Kasumi-1 (cell line): ENCODE measurements at regions not wholly inside any gene's neighbourhood (a gene's known extent, or its start where the extent isn't known, plus 50 kb on each side); places are given as distances from the start of the nearest gene placed in this dataset.
"Not testable (repeated sequence)": the region's sequence is repeated elsewhere in the genome, so short reads cannot be mapped to it uniquely, and the experiment has no call there.

Experiments used
- DNase-seq, 2 experiments: peaks; one replicate each; lab custom pipeline; 2025; lab: John Stamatoyannopoulos, UW

DNA sequence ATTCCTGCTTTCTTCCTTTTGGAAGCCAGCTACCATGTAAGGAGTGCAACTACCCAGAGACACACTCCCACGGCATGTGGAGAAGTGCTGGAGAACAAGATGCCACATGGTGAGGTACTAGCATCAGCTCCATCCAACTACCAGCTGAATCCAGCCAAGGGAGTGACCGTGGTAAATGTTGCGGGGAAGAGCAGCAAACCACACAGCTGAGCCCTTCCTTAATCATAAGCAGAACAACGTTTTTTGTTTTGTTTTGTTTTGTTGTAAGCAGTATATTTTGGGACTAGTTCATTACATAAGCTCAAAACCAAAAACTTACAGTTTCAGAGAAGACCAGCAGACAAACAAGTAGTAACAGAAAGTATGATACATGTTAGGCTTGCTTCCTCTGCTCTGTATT lies 212.6 kb upstream of the ATP10A start:
- no peak for DNase-seq

DNA sequence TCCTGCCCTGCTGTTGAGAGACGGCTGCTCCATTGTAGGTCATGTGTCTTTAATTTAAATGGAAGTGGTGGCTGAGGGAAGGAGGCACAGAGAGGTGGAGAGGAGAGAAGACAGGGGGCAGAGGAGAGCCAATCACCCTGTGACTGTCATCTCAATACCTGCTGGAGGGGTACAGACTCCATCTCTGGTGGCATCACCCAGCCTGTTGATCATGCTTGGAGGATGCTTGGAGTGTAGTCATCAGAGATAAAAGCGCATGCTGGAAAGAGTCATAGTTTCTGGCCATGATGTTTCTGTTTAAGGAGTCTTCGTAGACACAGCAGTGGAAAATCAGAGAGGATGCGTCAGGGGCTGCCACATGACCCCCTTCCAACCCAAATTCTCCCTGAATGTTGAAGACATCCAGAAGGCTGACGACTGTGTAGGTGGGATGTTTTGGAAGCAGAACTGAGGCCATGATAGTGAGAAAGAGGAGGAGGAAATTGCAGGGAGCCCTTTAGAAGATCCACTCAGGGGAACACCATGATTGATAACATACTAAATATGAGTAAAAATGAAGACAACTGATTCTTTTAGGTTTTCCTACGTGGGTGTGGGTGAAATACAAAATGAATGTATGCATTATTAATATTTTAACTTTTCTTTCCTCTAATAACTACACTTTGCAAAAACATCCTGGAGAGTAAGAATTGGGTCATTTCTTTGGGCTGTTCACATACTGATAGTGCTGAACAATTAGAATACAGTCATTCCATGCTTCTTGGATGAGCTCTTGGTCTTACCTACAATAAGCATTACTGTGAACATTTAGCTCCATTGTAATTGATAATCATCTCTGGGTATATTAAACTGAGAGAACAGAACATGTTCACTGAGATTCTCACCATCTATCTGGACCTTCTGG lies 210.6 kb upstream of the ATP10A start:
- no peak for DNase-seq

DNA sequence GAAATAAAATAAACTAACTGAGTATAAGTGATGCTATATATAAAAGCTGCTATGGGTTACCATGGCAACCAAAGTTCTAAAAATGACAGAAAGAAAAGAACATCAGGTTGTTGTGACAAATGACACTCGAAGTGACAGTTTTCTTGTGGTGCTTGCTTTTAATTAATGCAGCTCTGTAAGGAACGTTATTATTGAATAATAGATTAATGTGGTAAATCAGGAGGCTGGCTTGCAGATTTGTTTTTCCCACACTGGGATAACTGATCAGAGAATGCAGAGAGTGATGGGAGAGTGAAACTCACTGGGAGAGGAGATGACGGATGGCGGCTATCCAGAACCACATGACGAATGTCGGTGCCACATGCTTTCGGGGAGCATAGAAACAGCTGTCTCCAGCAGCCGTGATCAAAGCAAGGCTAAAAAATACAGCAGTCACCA lies 207.0 kb upstream of the ATP10A start:
- no peak for DNase-seq

DNA sequence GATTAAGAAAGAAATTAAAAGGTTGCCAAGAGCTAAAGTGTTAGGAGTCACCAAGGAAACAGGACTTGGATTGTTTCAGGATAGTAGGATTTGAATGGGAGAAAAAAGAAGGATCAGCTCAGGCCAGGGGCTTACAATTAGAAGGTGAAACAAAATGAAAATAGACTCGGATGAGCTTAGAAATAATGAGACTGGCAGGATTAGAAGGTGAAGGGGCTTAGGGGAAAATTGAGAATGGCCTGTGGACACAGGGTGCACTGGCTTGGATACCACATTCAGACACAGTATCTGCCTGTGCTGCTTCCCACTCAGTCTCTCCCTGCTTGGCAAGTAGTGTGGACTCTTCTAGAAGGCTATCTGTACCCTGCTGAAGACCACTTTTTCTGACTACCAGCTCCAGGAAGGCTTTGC lies 206.1 kb upstream of the ATP10A start:
- no peak for DNase-seq

DNA sequence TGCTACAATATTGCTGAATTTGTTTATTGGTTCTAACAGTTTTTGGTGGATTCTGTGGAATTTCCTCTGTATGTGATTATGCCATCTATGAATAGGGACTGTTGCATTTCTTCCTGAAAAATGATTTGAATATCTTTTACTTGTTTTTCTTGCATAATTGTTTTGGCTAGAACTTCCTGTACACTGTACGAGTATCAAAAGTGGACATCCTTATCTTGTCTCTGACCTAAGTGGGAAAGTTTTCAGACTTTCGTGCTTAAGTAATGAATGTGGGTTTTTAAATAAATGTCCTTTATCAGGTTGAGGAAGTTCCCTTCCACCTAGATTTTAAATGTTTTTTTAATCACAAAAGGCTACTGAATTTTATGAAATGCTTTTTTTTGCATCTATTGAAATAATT lies 203.8 kb upstream of the ATP10A start:
- DNase-seq, result no peak

DNA sequence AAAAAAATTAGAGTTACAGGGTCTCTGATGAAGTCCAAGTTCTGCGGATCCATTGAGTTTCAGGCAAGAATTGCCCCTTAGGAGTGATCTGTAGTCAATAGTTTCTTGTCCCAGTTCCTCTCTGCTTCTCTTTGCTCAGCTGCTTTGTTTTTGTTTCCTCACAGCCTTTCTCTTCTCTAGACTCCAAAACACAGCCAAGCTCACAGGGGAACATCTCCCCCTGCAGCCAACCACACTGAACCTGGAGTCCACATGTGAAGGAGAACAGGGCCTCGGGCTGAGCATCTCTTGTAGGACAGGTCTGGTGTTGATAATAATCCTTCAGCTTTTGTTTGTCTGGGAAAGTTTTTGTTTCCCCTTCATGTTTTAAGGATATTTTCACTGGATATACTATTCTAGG lies 202.6 kb upstream of the ATP10A start:
- no peak for DNase-seq

DNA sequence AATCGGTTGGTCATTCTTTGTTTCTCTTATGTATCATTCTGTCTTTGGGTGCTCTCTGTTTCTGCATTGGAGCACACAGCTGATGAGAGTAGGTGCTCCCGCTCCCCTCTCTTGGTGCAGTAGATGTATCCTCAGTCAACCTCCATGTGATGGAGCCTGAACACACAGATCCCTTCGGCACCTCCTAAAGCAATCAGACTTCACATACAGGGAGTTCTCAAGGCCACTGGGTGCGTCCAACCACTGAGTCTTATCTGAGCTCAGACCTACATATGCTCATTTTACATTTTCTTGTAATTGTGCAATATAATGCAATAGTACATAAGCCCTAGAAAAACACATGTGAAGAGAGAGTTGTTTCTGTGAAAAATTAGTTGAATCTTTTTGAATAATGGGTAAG lies 198.1 kb upstream of the ATP10A start:
- DNase-seq, result no peak

DNA sequence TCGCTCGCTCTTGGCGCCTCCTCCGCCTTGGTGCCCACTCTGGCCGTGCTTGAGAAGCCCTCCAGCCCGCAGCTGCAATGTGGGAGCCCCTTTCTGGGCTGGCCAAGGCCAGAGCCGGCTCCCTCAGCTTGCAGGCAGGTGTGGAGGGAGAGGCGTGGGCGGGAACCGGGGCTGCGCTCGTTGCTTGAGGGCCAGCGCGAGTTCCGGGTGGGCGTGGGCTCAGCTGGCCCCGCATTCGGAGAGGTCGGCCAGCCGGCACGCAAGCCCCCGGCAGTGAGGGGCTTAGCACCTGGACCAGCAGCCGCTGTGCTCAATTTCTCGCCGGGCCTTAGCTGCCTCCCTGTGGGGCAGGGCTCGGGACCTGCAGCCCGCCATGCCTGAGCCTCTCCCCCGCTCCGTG lies 193.6 kb upstream of the ATP10A start:
- not testable (repeated sequence) for DNase-seq

DNA sequence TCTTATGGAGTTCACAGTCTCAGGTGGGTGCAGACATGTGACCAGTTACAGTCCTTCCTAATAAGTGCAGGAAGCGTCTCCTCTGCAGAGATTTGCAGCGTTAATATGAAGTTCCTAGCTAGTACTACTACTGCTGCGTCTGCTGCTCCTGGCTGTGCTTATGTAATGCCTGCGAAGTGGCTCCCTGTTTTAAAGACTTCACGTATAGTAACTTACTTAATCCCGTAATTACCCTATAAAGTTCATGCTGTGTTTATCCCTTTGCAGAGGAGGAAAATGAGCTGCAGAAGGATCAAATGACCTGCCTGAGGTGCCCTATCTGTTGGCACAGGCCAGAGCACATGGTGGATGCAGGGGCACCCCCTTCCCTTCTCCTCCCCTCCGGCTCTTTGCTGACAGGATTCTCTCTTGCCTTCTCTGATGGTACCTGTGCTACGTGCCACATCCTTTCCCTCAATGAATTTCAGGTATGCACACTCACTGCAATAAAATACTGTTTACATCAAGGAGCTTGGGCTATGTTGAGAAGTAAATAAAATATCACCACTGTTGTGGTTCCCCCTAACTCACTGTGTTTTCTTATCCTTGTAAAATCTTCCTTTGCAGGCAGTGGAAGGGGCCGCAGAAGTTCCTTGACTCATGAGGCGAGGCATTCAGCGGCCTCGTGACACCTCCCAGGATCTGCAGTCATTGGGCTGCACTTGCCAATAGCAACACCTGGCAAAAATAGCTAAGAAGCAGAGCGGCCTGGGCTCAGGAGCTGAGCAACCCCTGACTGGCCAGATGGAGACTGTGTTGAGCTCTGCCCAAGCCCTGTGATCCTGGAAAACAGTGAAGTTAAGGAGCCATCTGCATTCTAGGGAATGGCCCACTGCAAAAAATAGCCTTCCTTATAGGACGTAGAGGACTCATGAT lies 188.9 kb upstream of the ATP10A start:
- no peak for DNase-seq

DNA sequence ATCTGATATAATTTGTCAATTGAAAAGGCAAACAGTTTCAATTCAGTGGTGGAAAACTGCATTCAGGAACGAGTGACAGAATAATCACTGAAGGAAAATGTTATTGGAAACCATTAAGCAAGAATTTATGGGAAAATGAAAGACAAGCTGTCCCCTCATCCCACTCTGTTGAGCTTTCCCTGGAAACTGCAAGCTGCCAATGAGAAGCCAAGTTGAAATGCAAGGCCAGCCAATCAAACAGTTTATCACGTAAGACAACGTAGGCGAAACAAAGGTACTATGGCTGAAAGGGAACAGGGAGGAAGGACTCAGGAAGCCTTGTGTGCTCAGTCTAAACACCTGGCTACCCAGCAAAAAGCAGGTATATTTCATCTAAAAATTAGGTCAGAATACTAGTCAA lies 187.9 kb upstream of the ATP10A start:
- DNase-seq, result no peak

DNA sequence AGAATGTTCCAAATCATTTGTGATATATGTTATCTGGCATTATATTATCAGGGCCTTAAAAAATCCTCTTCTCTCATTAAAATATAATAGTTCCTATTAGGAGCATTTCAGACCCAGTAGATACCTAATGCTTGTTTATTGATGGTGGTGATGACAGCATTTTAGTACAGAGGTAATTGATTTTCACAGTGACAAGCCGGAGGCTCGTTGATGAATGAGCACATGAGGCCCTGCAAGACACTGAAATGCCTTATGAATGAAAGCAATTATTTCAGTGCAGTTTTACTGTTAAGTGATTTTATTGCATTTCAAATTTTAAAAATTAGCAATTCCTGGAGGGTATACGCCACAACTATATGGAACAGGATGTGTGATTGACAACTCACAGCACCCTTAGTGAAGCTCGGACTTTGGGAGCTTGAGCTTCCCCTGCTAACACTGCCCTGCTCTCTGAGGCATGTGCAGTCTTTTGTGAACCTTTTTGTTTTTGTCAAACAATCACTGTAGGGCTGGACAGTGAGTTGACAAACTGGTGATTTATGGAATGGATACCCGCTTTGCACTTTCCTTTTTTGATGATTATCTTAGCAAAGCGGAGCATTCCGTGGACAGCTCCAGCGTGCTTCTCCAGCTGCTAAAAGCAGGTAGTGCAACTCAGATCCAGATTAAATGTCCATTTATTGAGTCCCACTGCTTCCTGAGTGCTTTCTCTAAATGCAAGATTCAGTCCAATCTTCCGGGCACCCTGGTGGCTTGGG lies 187.0 kb upstream of the ATP10A start:
- no peak for DNase-seq

DNA sequence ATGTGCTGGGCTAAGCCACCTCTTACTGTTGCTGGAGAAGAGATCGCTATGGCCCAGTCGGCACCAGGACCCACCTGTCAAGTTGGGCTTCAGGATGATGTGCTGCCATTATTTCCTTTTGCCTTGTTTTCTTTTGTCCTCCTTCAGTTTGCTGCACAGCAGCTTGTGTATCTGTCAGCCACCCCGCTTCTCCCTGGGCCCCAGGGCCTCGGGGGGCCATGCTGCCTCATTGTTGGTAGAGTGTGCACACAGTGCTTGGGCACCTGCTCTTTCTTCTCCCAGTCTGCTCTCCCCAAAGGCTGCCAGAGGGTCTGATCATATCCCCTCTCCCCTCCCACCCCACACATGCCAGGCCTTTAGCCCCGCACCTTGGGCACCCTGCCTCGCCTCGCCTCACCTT lies 185.5 kb upstream of the ATP10A start:
- DNase-seq, result no peak

DNA sequence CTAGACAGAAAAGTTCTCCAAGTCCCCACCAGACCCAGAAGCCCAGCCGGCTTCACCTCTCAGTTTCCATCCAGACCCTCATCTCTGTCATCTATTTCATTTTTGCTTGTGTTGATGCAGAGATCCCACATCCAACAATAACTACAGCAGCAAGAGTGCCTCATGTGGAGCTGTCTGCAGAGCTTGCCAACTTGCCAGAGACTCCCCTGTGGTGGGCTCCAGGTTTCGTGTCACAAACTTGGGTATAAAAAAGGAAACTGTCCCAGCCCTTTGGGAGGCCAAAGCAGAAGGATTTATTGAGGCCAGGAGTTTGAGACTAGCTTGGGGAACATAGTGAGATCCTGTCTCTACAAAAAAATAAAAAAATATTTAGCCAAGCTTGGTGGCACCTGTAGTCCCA lies 182.4 kb upstream of the ATP10A start:
- DNase-seq, result no peak

DNA sequence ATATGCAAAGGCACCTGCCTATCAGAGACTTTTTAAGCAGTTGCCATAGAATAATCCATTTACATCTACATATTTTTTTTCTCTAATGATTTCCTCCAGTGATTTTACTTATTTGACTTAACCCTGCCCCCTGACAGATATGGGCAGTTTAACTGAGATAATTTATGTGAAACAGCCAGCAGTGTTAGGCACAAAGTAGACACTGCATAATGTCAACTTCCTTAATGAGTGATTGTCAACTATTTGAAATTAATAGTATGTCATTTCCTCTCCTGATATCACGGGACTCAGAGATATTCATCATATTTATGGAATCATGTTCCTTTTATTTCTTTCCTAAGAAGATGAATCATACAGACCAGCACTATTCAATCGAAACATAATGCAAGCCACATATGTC lies 179.9 kb upstream of the ATP10A start:
- no peak for DNase-seq

DNA sequence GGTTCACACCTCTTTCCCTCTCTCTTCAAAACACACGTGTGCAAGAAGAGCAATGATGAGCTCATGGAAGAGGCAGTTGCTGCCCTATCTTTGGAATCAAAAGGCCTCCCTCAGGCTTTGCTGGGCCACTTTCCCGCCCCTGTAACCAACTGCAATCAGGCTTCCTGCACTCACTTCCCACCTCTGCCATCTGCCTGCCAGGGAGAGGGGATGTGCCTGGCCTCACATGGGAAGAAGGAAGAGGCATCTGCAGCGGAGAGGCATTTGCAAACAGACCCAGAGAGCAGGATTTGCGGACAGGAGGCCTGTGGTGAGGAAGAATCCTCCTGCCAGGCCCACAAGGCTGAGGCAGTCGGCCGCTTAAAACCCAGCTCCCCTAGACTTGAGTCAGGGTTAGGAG lies 175.6 kb upstream of the ATP10A start:
- no peak for DNase-seq

DNA sequence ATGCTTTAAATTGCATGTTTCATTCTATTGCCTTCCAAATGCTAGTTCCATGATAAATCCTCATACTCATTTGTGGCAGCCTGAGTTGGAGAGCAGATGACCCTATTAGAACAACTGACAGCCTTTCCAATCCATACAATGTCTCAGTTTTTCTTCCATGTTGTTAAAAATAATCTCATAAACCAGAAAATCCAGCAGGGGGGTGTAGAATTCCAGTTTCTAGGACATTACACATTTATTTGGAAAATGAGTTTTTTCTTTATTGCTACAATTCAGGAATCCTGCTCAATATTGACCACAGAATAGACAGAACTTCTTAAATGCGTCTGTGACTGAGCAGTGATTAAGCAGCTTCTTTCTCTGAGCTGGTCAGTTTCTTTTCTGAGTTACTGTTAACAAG lies 174.2 kb upstream of the ATP10A start:
- no peak for DNase-seq

DNA sequence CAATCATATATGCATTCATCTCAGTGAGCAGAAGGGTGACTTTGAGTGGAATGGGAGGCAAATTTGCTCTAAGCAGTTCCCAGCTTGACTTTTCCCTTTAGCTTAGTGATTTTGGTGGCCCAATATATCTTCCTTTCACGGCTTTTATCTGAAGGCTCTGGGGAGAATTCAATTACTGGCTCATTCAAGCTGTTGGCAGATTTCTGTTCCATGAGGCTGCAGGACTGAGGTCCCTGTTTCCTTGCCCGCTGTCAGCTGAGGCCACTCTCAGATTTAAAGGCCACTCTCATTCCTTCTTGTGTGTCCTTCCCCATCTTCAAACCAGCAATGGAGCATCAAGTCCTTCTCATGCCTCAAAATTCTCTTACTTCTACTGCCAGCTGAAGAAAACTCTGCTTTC lies 170.4 kb upstream of the ATP10A start:
- no peak for DNase-seq

DNA sequence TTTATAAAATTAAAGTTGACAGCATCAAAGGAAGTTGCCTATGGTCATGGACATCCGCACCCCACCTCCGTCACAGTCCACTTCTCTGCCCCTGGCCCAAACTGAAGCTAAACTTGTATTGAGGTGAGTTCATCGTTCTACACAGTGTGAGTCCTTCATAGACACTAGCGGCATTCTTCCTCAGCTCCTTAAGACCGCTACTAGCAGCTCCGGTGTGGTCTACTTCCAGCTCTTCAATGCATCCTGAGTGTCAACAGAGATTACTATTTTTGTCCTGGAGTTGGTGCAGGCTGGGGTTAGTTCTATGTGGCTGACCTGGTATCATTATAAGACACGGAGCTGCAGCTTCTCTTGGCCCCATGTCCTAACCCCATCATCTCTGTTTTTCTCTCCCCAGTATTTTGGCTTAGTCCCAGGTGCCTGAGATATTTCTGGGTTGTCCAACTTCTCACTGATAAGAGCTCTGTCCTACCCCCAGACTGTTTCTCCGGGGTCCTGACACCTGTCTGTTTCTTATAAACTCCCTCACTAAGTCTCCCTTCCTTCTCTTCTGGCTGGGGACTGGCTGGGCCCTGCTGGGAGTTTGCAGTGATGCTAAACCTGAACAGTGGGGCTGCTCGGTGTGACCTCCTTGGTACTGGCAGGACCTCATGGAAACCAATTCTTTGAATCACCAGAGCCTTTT lies 169.2 kb upstream of the ATP10A start:
- no peak for DNase-seq

DNA sequence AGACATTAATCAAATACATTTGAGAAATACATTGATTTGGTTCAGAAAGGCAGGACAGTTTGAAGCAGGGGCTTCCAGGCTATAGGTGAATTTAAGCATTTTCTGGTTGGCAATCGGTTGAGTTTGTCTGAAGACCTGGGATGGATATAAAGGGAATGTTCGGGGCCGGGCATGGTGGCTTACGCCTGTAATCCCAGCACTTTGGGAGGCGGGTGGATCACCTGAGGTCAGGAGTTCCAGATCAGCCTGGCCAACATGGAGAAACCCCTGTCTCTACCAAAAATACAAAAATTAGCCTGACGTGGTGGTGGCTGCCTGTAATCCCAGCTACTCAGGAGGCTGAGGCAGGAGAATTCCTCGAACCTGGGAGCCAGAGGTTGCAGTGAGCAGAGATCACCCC lies 166.5 kb upstream of the ATP10A start:
- DNase-seq, result not testable (repeated sequence)

DNA sequence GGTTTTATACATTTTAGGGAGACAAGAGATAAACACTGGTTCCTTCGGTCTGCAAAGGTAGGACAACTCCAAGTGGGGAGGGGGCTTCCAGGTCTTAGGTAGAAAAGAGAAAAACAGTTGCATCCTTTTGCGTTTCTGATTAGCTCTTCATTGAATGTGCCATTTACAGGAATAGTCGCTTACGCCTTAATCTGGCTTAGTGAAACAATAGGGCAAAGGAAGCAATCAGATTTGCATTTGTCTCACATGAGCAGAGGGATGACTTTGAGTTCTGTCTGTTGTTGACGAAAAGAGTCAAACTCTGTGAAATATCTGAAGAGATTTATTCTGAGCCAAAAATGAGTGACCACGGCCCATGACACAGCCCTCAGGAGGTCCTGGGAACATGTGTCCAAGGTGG lies 166.0 kb upstream of the ATP10A start:
- no peak for DNase-seq

DNA sequence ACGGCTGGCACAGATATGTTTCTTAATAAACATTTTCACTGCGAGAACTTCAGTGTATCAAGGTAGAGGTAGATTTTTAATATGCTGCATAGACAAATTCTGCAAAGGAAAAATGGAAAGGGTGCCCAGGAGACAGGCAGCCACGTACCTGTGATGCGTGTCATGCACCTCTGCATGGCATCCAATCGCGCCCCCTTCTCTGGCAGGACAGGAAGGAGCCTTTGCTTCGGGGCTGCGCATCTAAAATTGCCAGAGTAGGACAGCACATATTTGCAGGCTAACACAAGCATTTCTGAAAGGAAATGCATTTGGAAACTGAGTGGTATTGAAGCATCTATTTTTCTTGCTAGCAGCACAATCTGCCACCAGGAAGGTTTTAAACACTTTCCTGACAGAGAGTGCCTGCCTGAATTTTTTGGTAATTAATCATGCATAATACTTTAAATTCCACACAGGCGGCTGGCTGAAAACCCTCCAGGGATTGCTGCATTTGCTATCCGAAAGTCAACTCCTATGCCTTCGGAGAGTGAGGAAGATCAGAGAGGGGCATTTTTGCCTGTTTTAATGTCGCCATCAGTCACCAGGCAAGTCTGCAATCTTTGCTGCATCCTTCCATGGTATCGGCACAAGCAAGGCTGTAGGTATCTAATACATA lies 165.1 kb upstream of the ATP10A start:
- DNase-seq, result no peak
